Neuronal stem cell (in vitro differentiated cells): ENCODE measurements at regions not wholly inside any gene's neighbourhood (a gene's known extent, or its start where the extent isn't known, plus 50 kb on each side); places are given as distances from the start of the nearest gene placed in this dataset.

Experiments used
- DNase-seq: peaks from one replicate; pipeline ENCODE4 v3.0.0-alpha.2; 2013; ENCODE audit warnings: low spot score
- H2AFZ ChIP-seq: one replicate; pipeline ENCODE4 v1.6.1; 2013; ENCODE audit warnings: mild to moderate bottlenecking, low read length, inconsistent platforms
- H2AK5ac ChIP-seq: 2 replicates; pipeline ENCODE4 v1.6.1; 2013; ENCODE audit warnings: low read depth, mild to moderate bottlenecking, inconsistent platforms, low read length, moderate library complexity, mixed read lengths
- H2BK120ac ChIP-seq: 2 replicates; pipeline ENCODE4 v1.6.1; 2013; ENCODE audit warnings: low read depth, mild to moderate bottlenecking, inconsistent platforms, low read length, moderate library complexity, mixed read lengths
- H2BK12ac ChIP-seq: one replicate; pipeline ENCODE4 v1.6.1; 2013; ENCODE audit warnings: low read length, inconsistent platforms
- H2BK15ac ChIP-seq: 2 replicates; pipeline ENCODE4 v1.6.1; 2013; ENCODE audit warnings: mild to moderate bottlenecking, low read length, inconsistent platforms, mixed read lengths
- H2BK5ac ChIP-seq: one replicate; pipeline ENCODE4 v1.6.1; 2013; ENCODE audit warnings: inconsistent platforms, mild to moderate bottlenecking, low read length, moderate library complexity
- H3K14ac ChIP-seq: one replicate; pipeline ENCODE4 v1.6.1; 2013; ENCODE audit warnings: low read length, inconsistent platforms
- H3K18ac ChIP-seq: 2 replicates; pipeline ENCODE4 v1.6.1; 2013; ENCODE audit warnings: low read length, inconsistent platforms
- H3K23ac ChIP-seq: 2 replicates; pipeline ENCODE4 v1.6.1; 2013; ENCODE audit warnings: low read depth, mild to moderate bottlenecking, mixed read lengths, low read length, inconsistent platforms; ENCODE audit not compliant: poor library complexity
- H3K27ac ChIP-seq: replicated peaks from 3 replicates; pipeline ENCODE4 v1.5.1; 2013; ENCODE audit warnings: low read length, inconsistent platforms
- H3K27me3 ChIP-seq, 3 experiments: 2 replicates each; pipeline ENCODE4 v1.6.1; 2013; ENCODE audit warnings: low read length in 3 of 3, mild to moderate bottlenecking in 2 of 3, inconsistent platforms in 1 of 3, low read depth in 1 of 3, mixed read lengths in 1 of 3, moderate library complexity in 1 of 3; ENCODE audit not compliant: control insufficient read depth in 3 of 3, insufficient read depth in 3 of 3
- H3K36me3 ChIP-seq, 2 donors: replicated peaks in 1 of 2; 2 replicates each; pipeline ENCODE4 v1.6.1; 2013; ENCODE audit warnings: low read length in 2 of 2; ENCODE audit not compliant: control insufficient read depth in 2 of 2, insufficient read depth in 2 of 2
- H3K4ac ChIP-seq: 2 replicates; pipeline ENCODE4 v1.6.1; 2013; ENCODE audit warnings: inconsistent platforms, mild to moderate bottlenecking, low read length, moderate library complexity
- H3K4me1 ChIP-seq, 2 donors: 1 replicate in 1 of 2; 2 replicates in 1 of 2; pipeline ENCODE4 v1.6.1; 2013; ENCODE audit warnings: low read length in 2 of 2, low read depth in 1 of 2; ENCODE audit not compliant: control insufficient read depth in 2 of 2, insufficient read depth in 1 of 2
- H3K4me2 ChIP-seq: one replicate; pipeline ENCODE4 v1.6.1; 2013; ENCODE audit warnings: mild to moderate bottlenecking, low read length, inconsistent platforms; ENCODE audit not compliant: insufficient read depth, poor library complexity, severe bottlenecking
- H3K4me3 ChIP-seq, 2 donors: 2 replicates each; pipeline ENCODE4 v1.5.1; 2013; ENCODE audit warnings: low read length in 2 of 2, mild to moderate bottlenecking in 2 of 2, inconsistent platforms in 1 of 2, moderate library complexity in 1 of 2
- H3K79me1 ChIP-seq: one replicate; pipeline ENCODE4 v1.6.1; 2013; ENCODE audit warnings: low read depth, mild to moderate bottlenecking, inconsistent platforms, low read length, moderate library complexity
- H3K9ac ChIP-seq: one replicate; pipeline ENCODE4 v1.6.1; 2013; ENCODE audit warnings: mild to moderate bottlenecking, low read depth, low read length, inconsistent platforms; ENCODE audit not compliant: poor library complexity
- H3K9me3 ChIP-seq, 2 donors: replicated peaks in 1 of 2; 2 replicates each; pipeline versions ENCODE3 to v1.6.1; 2013; ENCODE audit warnings: low read length in 2 of 2, mild to moderate bottlenecking in 2 of 2, inconsistent platforms in 1 of 2, low read depth in 1 of 2, mixed read lengths in 1 of 2, moderate library complexity in 1 of 2; ENCODE audit not compliant: control insufficient read depth in 2 of 2, insufficient read depth in 1 of 2
- H4K8ac ChIP-seq: one replicate; pipeline ENCODE4 v1.6.1; 2013; ENCODE audit warnings: low read depth, mild to moderate bottlenecking, inconsistent platforms, low read length, moderate library complexity
- H4K91ac ChIP-seq: one replicate; pipeline ENCODE4 v1.6.1; 2013; ENCODE audit warnings: low read length, low read depth, mild to moderate bottlenecking, inconsistent platforms; ENCODE audit not compliant: poor library complexity
- WGBS, 2 donors: extraction: QIAGEN DNeasy Blood & Tissue Kit; methylation state at CpG; one replicate each; pipeline ENCODE4 v1.1.7; 2013; ENCODE audit warnings: missing lambda C conversion rate in 2 of 2, mixed read lengths in 1 of 2; ENCODE audit not compliant: insufficient read length in 2 of 2, insufficient replicate concordance in 1 of 2; ENCODE audit errors: extremely low coverage in 2 of 2; 5-methylcytosine and 5-hydroxymethylcytosine counted together

DNA sequence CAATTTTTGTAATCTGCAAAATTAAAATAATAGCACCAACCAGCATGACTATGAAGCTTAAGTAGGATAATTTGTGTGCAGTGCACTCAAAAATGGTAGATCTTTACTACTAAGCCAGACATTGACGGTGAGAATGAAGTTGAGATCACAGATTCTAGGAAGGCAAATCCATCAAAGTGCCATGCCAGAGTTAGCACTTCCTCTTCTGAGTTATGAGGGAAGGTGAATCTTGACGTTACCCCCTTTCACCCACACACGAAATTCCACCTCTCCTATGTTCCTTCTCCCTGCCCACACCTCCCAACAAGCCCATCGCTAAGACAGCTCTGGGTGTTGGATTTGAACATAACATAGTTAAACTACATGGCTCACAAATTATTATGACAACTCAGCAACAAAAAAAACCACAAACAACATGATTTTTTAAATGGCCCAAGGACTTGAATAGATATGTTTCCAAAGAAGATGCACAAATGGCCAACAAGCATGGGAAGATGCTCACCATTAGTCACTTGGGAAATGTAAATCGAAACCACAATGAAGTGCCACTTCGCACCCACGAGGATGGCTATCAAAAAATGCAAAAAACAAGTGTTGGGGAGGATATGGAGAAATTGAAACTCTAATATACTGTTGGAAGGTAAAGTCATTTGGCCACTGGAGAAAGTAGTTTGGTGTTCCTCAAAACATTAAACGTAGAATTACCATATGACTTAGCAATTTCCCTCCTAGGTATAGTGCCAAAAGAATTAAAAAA is 119.3 kb upstream of the RAP1B start:
- Histone ChIP-seq H3K9me3 (peaks cover 0 to 2% of the 10 kb centered on the region in 2 donors), H3K23ac (no peak overlapping the region), H3K4me3 (no peak overlapping the region), H4K8ac (no peak overlapping the region), H3K79me1 (no peaks in the 10 kb centered on the region), H2AK5ac (no peak overlapping the region), H2BK120ac (no peak overlapping the region), H3K27ac (no peak overlapping the region), H4K91ac (no peak overlapping the region), H3K27me3 (no peaks in the 10 kb centered on the region), H3K18ac (no peak overlapping the region), H3K14ac (no peak overlapping the region), H3K4me1 (no peaks in the 10 kb centered on the region), H3K4me2 (no peak overlapping the region), H2BK15ac (no peak overlapping the region), H3K36me3 (no peaks in the 10 kb centered on the region), H3K9ac (no peak overlapping the region), H2BK12ac (no peak overlapping the region), H2BK5ac (no peak overlapping the region), H3K4ac (no peak overlapping the region), H2AFZ (no peak overlapping the region)
- WGBS, 2 donors = no CpG with 5 or more reads among the region's 8 CpGs
- DNase-seq = no peak

DNA sequence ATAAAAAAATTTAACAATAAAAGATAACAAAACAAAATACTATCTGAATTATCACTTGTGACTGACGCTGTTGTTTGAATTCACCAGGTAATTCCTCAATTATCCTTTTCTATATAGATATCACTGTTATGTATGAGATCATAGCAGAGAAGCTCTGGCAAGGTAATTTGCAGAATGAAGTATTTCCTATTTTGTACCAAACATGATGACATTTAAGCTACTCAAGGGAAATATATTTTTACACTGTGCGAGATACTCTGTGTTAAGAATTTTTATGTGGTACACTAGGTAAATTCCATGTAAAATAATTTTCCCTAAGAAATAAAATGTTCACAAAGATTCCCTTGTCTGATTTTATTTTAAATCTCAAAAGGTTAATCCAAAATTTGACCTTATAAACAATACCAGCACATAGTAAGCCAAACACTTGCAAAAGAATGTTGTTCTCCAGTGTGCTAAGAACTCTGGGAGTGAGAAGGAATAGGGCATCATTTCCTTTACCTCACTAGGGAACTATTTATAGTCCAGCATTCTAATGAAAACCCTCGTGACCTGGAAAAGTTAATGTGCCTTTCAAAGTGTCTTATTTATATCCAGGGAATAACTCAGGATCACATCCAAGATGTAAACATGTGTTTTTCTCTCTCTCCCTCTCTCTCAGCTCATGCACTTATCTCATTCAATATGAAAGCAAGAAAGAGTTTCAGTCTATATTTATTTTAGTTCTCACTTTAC is 115.2 kb upstream of the RAP1B start:
- H3K79me1 ChIP-seq = no peaks in the 10 kb centered on the region
- H2BK12ac ChIP-seq = no peak overlapping the region
- H2AK5ac ChIP-seq = no peak overlapping the region
- no peak overlapping the region for H3K23ac ChIP-seq
- no peak overlapping the region for H3K4ac ChIP-seq
- H3K18ac ChIP-seq = no peak overlapping the region
- H3K4me3 ChIP-seq = no peak overlapping the region
- H3K4me2 ChIP-seq = no peak overlapping the region
- H2BK120ac ChIP-seq = no peak overlapping the region
- no peak overlapping the region for H4K8ac ChIP-seq
- H3K9ac ChIP-seq = no peak overlapping the region
- no peak overlapping the region for H2BK15ac ChIP-seq
- WGBS, 2 donors = no CpG with 5 or more reads among the region's 3 CpGs
- H2AFZ ChIP-seq = no peak overlapping the region
- no peak overlapping the region for H4K91ac ChIP-seq
- H3K36me3 ChIP-seq = no peaks in the 10 kb centered on the region
- no peaks in the 10 kb centered on the region for H3K9me3 ChIP-seq
- no peak overlapping the region for H3K27ac ChIP-seq
- no peak overlapping the region for H3K14ac ChIP-seq
- peaks cover 0 to 3% of the 10 kb centered on the region in 2 donors for H3K4me1 ChIP-seq
- peaks cover 0 to 11% (median 2%) of the 10 kb centered on the region in 3 experiments for H3K27me3 ChIP-seq
- no peak overlapping the region for H2BK5ac ChIP-seq
- no peak for DNase-seq

DNA sequence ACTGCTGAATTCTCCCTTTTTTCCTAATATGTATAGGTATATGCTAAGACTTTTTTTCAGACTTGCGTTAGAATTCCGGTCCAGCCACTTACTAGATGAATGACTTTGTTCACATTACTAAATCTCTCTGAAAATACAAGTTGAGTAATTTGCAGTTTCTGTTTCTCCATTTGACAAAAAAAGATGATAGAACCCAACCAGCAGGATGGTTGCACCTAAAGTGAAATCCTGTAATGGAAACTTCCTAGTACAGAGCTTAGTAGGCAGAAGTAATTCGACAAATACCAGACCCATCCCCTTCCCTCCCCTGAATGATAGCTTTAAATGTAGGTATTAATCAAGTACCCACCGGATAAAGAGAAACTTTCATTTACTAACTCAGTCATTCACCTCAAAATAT is 113.6 kb upstream of the RAP1B start:
- no peak overlapping the region for H2BK5ac ChIP-seq
- H3K9ac ChIP-seq = no peak overlapping the region
- no peak overlapping the region for H3K27ac ChIP-seq
- H3K14ac ChIP-seq = no peak overlapping the region
- H3K9me3 ChIP-seq = no peaks in the 10 kb centered on the region
- H2BK12ac ChIP-seq = no peak overlapping the region
- no peak overlapping the region for H3K4me3 ChIP-seq
- H3K27me3 ChIP-seq = peaks cover 0 to 13% (median 2%) of the 10 kb centered on the region in 3 experiments
- no peak overlapping the region for H2BK120ac ChIP-seq
- H3K36me3 ChIP-seq = no peaks in the 10 kb centered on the region
- H3K4ac ChIP-seq = no peak overlapping the region
- H3K4me2 ChIP-seq = no peak overlapping the region
- no peak overlapping the region for H3K23ac ChIP-seq
- peaks cover 0 to 3% of the 10 kb centered on the region in 2 donors for H3K4me1 ChIP-seq
- H4K8ac ChIP-seq = no peak overlapping the region
- H2AFZ ChIP-seq = no peak overlapping the region
- no peak overlapping the region for H2BK15ac ChIP-seq
- H2AK5ac ChIP-seq = no peak overlapping the region
- no peaks in the 10 kb centered on the region for H3K79me1 ChIP-seq
- no peak overlapping the region for H3K18ac ChIP-seq
- no peak for DNase-seq
- no peak overlapping the region for H4K91ac ChIP-seq
- WGBS, 2 donors = no CpG with 5 or more reads among the region's 4 CpGs

DNA sequence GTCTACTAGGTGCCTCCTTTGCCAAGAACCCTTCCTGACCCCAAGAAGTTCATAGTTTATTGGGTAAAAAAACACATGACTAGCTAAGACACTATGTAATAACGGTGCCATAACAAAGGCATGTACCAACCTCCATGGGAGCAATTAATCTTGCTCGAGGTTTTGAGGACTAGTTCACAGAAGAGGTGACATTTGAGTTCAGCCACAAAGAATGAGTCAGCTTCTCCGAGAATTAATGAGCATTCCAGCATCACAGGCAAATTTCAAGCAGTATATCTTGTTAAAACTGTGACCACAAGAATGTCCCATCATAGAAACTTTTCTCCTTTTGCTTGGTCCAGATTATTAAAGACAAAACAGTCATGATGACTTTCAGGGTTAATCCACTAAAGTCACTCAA is 113.0 kb upstream of the RAP1B start:
- Histone ChIP-seq H3K18ac (no peak overlapping the region), H2BK120ac (no peak overlapping the region), H4K91ac (no peak overlapping the region), H3K4me2 (no peak overlapping the region), H2BK12ac (no peak overlapping the region), H4K8ac (no peak overlapping the region), H3K4me3 (no peak overlapping the region), H3K27ac (no peak overlapping the region), H2AK5ac (no peak overlapping the region), H3K36me3 (no peaks in the 10 kb centered on the region), H3K4me1 (peaks cover 0 to 3% of the 10 kb centered on the region in 2 donors), H3K23ac (no peak overlapping the region), H2BK5ac (no peak overlapping the region), H3K9me3 (no peaks in the 10 kb centered on the region), H3K79me1 (no peaks in the 10 kb centered on the region), H2BK15ac (no peak overlapping the region), H3K4ac (no peak overlapping the region), H3K14ac (no peak overlapping the region), H3K27me3 (peaks cover 0 to 13% (median 2%) of the 10 kb centered on the region in 3 experiments), H3K9ac (no peak overlapping the region), H2AFZ (no peak overlapping the region)
- DNase-seq = no peak
- WGBS, 2 donors = no CpG with 5 or more reads among the region's 3 CpGs
